ENCODE measurements at regions not wholly inside any gene's neighbourhood (a gene's known extent, or its start where the extent isn't known, plus 50 kb on each side); places are given as distances from the start of the nearest gene placed in this dataset.

- TF ChIP-seq CTCF (IDR thresholded peaks at IDR 0.05), result no peak
- TF ChIP-seq POLR2A (IDR thresholded peaks at IDR 0.05), result no peak
Measured at GRCh38 chr2:53572696-53573095, 194.9 kb upstream of the CHAC2 start.

Measured in lower leg skin (tissue), 3 donors.